C4-2B (cell line): ENCODE measurements at regions not wholly inside any gene's neighbourhood (a gene's known extent, or its start where the extent isn't known, plus 50 kb on each side); places are given as distances from the start of the nearest gene placed in this dataset.

ENCODE experiments used
- ZFX ChIP-seq: fragments of 450-650 bp; IDR thresholded peaks from 2 replicates; pipeline ENCODE4 v1.6.1; 2017
- TF ChIP-seq, protein P1 (sequence below): fragments of 450-650 bp; conservative IDR thresholded peaks from 2 replicates; pipeline ENCODE4 v1.5.1; 2017; ENCODE audit warnings: mild to moderate bottlenecking

DNA sequence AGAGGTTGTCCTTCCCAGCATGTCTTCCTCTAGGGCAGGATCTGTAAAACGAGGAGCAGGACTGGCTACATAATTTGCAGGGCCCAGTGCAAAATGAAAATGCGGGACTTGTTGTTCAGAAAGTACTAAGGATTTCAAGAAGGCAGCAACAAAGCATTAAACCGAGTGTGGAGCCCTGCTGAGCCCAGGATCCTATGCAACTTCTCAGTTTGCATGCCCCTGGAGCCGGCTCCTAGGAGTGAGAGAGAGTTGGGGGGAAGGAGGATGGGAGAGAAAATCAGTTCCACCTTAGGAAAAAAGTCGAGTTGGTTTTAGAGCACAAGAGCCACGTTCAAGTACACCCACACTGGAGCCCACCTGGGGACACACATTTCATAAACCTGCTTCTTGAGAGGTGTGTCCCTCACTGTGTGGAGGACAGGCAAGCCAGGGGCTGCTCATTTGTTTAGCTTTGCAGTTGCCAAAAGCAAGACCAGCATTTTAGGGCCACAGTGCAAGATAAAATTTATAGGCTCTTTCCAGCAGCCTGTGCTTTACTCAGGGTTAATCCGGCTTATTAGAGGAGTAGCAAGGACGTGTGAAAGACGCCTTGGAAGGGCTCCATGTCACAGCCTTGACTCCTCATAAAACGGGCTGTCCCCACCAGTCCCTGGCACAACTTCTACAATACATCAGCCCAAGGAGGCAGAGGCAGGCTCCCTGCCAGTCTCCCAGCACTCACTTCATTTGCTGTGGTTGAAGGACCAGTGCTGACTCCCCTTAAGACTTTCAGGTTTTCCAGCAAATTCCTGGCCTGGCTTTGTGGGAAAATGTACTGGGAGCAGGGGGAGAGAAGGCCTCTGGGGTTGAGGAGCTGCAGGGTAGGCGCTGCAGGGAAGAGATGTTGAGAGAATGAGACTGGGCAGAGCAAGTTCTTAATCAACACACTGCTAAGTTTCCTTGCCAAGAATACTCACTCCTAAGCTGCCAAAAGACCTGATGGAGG is 159.7 kb upstream of the SEMA6A start:
- TF ChIP-seq, protein P1, sequence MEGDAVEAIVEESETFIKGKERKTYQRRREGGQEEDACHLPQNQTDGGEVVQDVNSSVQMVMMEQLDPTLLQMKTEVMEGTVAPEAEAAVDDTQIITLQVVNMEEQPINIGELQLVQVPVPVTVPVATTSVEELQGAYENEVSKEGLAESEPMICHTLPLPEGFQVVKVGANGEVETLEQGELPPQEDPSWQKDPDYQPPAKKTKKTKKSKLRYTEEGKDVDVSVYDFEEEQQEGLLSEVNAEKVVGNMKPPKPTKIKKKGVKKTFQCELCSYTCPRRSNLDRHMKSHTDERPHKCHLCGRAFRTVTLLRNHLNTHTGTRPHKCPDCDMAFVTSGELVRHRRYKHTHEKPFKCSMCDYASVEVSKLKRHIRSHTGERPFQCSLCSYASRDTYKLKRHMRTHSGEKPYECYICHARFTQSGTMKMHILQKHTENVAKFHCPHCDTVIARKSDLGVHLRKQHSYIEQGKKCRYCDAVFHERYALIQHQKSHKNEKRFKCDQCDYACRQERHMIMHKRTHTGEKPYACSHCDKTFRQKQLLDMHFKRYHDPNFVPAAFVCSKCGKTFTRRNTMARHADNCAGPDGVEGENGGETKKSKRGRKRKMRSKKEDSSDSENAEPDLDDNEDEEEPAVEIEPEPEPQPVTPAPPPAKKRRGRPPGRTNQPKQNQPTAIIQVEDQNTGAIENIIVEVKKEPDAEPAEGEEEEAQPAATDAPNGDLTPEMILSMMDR: no peak
- TF ChIP-seq ZFX: no peak
